Peyer's patch (tissue), 4 donors: ENCODE measurements at regions not wholly inside any gene's neighbourhood (a gene's known extent, or its start where the extent isn't known, plus 50 kb on each side); places are given as distances from the start of the nearest gene placed in this dataset.

ENCODE experiments used
- CTCF ChIP-seq, 6 experiments: fragments of 450-650 bp in 4 of 6; fragments of 200-600 bp in 2 of 6; sonication (generic) in 1 of 6; IDR thresholded peaks; one replicate each; pipeline ENCODE4 v1.5.1; 2017 to 2019; ENCODE audit warnings: antibody characterized with exemption in 6 of 6, mild to moderate bottlenecking in 3 of 6, moderate library complexity in 1 of 6
- POLR2A ChIP-seq, 2 donors: fragments of 450-650 bp; IDR thresholded peaks; one replicate each; pipeline ENCODE4 v1.5.1; 2017; ENCODE audit warnings: antibody characterized with exemption in 2 of 2, mild to moderate bottlenecking in 2 of 2, moderate library complexity in 2 of 2

DNA sequence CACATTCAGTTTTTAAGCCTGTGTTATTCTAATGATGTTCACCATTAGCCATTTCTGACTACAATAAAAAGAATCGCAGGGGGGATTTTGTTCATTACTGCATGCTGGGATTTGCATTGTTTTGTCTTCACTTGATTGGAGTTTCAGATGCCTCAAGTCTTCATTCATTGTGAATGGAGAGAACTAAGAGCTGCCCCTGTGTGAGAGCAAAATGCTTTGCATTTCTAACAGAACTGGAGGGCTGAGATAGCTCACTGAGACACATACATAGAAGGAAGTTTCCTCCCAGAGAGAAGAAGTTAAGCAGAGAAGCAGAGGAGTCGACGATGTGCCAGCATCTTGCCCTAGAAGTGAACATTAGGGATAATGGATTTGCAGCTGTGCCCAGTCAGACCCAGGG lies 113.5 kb upstream of the GATB start:
- no peak for TF ChIP-seq CTCF (IDR thresholded peaks at IDR 0.05)
- TF ChIP-seq POLR2A (IDR thresholded peaks at IDR 0.05): no peak
